ENCODE measurements at regions not wholly inside any gene's neighbourhood (a gene's known extent, or its start where the extent isn't known, plus 50 kb on each side); places are given as distances from the start of the nearest gene placed in this dataset.
A peak's percentile ranks its signal among the peaks of the same experiment; 100 is the strongest.

DNA sequence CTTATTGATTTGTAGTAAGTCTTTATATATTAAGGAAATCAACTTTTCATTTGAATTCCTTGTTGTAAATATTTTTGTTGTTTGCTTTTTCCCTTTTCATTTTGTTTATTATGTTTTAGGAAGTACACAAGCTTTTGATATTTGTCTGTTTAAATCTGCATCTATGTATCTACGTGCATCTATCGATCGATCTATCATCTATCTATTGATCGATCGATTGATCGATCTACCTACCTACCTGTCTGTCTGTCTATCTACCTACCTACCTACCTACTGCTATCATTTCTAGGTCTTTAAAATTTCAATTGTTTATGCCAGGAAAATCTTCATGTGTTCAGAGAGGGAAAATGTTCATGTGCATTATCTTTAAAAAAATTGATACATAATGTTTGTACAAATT is 216.8 kb upstream of the MTPN start:
- DNase-seq (ENCODE audit: extremely low read depth, low read depth): no peak
- TF ChIP-seq, protein P1, sequence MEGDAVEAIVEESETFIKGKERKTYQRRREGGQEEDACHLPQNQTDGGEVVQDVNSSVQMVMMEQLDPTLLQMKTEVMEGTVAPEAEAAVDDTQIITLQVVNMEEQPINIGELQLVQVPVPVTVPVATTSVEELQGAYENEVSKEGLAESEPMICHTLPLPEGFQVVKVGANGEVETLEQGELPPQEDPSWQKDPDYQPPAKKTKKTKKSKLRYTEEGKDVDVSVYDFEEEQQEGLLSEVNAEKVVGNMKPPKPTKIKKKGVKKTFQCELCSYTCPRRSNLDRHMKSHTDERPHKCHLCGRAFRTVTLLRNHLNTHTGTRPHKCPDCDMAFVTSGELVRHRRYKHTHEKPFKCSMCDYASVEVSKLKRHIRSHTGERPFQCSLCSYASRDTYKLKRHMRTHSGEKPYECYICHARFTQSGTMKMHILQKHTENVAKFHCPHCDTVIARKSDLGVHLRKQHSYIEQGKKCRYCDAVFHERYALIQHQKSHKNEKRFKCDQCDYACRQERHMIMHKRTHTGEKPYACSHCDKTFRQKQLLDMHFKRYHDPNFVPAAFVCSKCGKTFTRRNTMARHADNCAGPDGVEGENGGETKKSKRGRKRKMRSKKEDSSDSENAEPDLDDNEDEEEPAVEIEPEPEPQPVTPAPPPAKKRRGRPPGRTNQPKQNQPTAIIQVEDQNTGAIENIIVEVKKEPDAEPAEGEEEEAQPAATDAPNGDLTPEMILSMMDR (IDR thresholded peaks at IDR 0.05; ENCODE audit: low read depth, low read length): no peak

DNA sequence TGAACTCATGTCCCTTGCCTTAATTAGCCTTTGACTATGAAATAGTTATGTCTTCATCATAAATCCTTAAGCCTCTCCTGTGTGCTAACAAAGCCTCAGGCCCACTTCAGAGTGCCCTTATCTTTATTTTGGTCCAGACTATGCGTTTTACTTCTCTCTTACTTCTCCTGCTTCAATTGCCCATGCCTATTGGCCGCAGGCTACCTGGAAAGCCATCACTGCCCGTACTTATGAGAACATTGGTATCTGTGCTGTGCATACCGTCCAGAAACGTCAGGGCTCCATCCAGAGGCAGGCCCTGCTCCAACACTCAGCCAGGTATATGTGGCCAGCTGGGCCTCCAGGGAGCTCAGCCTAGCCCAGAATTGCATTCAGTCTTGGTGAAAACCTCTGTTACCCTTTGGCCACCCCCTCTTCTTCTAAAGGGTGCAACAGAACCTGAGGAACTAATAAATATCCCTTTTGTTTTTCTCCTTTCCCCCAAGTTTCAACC is 212.4 kb upstream of the MTPN start:
- TF ChIP-seq, protein P1 (IDR thresholded peaks at IDR 0.05; ENCODE audit: low read depth, low read length): no peak
- DNase-seq (ENCODE audit: extremely low read depth, low read depth): no peak

DNA sequence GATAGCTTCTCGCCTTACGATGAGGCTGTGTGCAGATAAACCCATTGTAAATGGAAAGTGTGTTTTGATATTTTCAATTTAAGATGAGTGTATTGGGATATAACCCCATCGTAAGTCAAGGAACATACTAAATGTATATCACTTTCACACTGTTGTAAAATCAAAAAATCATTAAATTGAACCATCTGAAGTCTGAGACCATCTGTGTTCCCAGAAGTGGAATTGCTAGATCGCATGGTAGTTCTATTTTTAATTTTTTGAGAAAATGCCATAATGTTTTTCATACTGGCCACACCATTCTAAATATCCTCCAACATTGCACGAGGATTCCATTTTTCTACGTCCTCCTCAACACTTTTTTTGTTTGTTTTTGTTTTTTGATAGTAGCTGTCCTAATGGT is 209.1 kb upstream of the MTPN start:
- TF ChIP-seq, protein P1 (IDR thresholded peaks at IDR 0.05; ENCODE audit: low read depth, low read length): no peak
- DNase-seq (ENCODE audit: extremely low read depth, low read depth): no peak

DNA sequence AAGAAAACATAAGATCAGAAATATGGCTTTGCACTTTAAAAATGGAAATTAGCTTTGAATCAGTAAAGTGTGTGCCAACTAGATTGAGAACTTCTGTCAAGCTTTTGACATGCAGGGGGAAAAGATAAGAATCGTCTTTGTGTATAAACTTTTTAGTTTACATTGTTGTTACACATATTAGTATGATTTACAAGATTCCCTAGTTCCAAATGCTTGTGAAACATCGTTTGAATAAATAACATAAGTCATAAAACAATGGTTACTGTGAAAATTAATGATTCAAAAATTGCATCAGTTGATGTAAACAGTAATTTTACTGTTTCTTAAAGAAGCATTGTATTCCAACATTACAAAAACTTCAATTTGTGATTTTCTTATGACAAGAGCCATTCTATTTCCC is 207.6 kb upstream of the MTPN start:
- DNase-seq (ENCODE audit: extremely low read depth, low read depth): no peak
- TF ChIP-seq, protein P1 (IDR thresholded peaks at IDR 0.05; ENCODE audit: low read depth, low read length): no peak

DNA sequence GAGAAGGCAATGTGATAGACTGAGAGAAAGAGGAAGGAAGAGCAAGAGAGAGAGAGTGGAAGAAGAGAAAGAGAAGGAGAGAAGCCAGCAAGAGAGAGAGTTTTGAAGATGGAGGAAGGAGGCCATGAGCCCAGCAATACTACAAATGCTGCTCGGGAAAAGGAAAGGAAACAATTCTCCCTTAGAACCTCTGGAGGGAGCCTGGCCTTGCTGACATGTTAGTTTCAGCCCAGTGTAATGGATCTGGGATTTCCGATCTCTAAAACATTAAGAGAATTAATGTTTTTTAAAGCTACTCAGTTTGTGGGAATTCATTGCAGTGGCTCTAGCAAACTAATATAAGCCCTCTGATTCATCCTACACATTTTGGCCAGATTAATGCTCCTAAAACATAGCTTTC is 206.8 kb upstream of the MTPN start:
- TF ChIP-seq, protein P1 (IDR thresholded peaks at IDR 0.05; ENCODE audit: low read depth, low read length): peak; percentile 7
- DNase-seq (ENCODE audit: extremely low read depth, low read depth): no peak

DNA sequence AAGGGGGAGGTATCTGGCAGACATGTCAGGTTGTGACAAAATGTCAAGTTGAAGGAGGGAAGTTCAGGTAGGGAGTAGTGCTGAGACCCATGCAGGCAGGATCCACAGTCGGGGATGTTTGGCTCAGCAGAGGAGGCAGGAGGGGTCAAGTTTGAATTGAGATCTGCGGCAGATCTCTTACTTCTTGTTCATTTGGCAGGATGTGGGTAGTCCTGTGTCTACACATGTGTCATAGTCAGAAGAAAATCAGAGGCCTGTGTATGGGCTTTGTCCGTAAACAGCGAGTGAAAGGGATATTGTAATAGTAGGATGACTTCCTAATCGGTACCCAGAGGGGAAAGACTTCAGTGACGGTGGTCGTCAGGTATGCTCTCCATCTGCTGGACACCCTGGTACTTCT is 203.8 kb upstream of the MTPN start:
- no peak for DNase-seq (ENCODE audit: extremely low read depth, low read depth)
- TF ChIP-seq, protein P1 (IDR thresholded peaks at IDR 0.05; ENCODE audit: low read depth, low read length): no peak

DNA sequence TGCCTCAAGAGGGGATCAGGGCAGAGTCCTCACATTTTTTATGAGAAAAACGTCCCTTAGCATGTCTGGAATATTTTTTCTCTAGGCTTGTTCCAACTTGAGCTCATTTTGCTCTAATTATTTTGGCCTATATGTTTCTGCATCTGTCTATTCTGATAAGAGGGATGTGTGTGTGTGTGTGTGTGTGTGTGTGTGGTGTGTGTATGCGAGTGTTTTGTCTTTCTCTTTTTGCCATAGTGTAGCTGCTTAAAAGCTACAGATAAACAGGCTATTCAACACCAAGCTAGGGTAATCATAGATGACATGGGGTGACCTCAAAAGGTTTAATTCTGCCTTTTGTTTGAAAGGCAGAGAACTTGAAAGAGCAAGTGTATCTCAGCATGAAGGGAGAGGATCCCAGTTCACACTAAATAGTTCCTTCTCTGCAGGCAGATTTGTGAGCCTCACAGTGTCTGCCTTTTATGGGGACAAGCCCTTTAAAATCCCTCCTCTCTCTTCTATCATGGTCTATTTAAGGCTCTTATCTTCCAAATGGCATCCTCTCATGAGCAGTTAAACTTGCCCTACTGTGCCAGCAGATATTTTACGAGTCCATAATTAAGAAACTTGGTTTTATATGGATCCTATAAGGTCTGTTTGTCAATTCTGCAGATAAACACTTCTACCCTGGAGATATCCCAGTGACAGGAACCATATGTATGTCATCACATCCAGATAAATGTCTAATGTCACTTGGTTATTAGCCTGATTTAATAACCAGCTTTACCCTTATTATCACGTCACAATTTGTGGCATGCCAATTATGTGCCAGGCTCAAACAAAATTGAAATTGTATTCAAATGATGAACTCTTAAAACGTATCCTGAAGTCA is 202.9 kb upstream of the MTPN start:
- TF ChIP-seq, protein P1 (IDR thresholded peaks at IDR 0.05; ENCODE audit: low read depth, low read length): no peak
- DNase-seq (ENCODE audit: extremely low read depth, low read depth): no peak
